HL-60 (cell line): ENCODE measurements at regions not wholly inside any gene's neighbourhood (a gene's known extent, or its start where the extent isn't known, plus 50 kb on each side); places are given as distances from the start of the nearest gene placed in this dataset.
A peak's percentile ranks its signal among the peaks of the same experiment; 100 is the strongest.

Experiments
- REST ChIP-seq: IDR thresholded peaks from 2 replicates; pipeline ENCODE4 v1.6.1; 2012; ENCODE audit warnings: low read depth; ENCODE audit not compliant: insufficient replicate concordance
- SPI1 ChIP-seq: IDR thresholded peaks from 2 replicates; pipeline ENCODE4 v1.6.1; 2012; ENCODE audit warnings: low read depth, mild to moderate bottlenecking, borderline replicate concordance

GRCh38 chr5:155098433-155098832 lies 84.9 kb downstream of the KIF4B start:
- peak; percentile 78 for TF ChIP-seq REST
- TF ChIP-seq SPI1, result no peak
